PFSK-1 (cell line): ENCODE measurements at regions not wholly inside any gene's neighbourhood (a gene's known extent, or its start where the extent isn't known, plus 50 kb on each side); places are given as distances from the start of the nearest gene placed in this dataset.

Experiments used
- FOXP2 ChIP-seq: optimal IDR thresholded peaks from 2 replicates; pipeline ENCODE3; 2011; ENCODE audit warnings: borderline replicate concordance, control low read depth, inconsistent platforms; ENCODE audit not compliant: insufficient read depth; ENCODE audit errors: extremely low read length, extremely low read depth
- POLR2AphosphoS5 ChIP-seq: IDR thresholded peaks from 2 replicates; pipeline ENCODE4 v1.6.1; 2012; ENCODE audit warnings: low read depth, mild to moderate bottlenecking, control low read depth, low read length, moderate library complexity
- SIN3A ChIP-seq: IDR thresholded peaks from 2 replicates; pipeline ENCODE4 v1.6.1; 2012; ENCODE audit warnings: mild to moderate bottlenecking, low read length, moderate library complexity, borderline replicate concordance; ENCODE audit not compliant: insufficient read depth
- TAF1 ChIP-seq: IDR thresholded peaks from 2 replicates; pipeline ENCODE4 v1.6.1; 2012; ENCODE audit warnings: low read length, control low read depth, borderline replicate concordance; ENCODE audit not compliant: insufficient read depth
- TF ChIP-seq, protein P1 (sequence below), 2 experiments: IDR thresholded peaks; 2 replicates each; pipeline versions ENCODE4 v1.6.1 to v1.8.0; 2011 to 2012; ENCODE audit warnings: low read depth in 2 of 2, low read length in 2 of 2, control low read depth in 1 of 2, inconsistent platforms in 1 of 2, mild to moderate bottlenecking in 1 of 2, moderate library complexity in 1 of 2; ENCODE audit not compliant: insufficient read depth in 1 of 2

DNA sequence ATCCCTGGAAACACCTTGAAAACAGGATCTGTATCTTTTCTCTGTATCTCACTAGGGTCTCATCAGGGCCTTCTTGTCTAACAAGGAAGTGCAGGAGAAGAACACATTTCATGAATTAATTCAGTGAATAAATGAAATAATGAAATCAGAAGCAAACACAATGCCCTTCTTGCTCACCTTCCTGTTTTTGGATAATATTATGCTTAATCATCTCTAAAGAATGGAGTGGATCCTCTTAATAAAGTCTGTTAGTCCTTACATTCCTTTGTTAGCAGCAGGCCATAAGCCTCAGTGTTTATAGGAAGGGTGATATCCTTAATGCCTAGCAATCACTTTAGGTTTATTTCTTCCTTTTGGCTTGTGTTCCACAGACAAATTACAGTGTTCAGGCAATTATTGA, 837.1 kb upstream of the SEMA6A start:
- no peak for TF ChIP-seq FOXP2
- no peak for TF ChIP-seq SIN3A
- no peak for TF ChIP-seq TAF1
- TF ChIP-seq, protein P1, sequence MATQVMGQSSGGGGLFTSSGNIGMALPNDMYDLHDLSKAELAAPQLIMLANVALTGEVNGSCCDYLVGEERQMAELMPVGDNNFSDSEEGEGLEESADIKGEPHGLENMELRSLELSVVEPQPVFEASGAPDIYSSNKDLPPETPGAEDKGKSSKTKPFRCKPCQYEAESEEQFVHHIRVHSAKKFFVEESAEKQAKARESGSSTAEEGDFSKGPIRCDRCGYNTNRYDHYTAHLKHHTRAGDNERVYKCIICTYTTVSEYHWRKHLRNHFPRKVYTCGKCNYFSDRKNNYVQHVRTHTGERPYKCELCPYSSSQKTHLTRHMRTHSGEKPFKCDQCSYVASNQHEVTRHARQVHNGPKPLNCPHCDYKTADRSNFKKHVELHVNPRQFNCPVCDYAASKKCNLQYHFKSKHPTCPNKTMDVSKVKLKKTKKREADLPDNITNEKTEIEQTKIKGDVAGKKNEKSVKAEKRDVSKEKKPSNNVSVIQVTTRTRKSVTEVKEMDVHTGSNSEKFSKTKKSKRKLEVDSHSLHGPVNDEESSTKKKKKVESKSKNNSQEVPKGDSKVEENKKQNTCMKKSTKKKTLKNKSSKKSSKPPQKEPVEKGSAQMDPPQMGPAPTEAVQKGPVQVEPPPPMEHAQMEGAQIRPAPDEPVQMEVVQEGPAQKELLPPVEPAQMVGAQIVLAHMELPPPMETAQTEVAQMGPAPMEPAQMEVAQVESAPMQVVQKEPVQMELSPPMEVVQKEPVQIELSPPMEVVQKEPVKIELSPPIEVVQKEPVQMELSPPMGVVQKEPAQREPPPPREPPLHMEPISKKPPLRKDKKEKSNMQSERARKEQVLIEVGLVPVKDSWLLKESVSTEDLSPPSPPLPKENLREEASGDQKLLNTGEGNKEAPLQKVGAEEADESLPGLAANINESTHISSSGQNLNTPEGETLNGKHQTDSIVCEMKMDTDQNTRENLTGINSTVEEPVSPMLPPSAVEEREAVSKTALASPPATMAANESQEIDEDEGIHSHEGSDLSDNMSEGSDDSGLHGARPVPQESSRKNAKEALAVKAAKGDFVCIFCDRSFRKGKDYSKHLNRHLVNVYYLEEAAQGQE (IDR thresholded peaks at IDR 0.05; ENCODE audit: insufficient read depth in 1 of 2, low read depth in 2 of 2, low read length in 2 of 2) = no peak
- TF ChIP-seq POLR2AphosphoS5 = no peak

DNA sequence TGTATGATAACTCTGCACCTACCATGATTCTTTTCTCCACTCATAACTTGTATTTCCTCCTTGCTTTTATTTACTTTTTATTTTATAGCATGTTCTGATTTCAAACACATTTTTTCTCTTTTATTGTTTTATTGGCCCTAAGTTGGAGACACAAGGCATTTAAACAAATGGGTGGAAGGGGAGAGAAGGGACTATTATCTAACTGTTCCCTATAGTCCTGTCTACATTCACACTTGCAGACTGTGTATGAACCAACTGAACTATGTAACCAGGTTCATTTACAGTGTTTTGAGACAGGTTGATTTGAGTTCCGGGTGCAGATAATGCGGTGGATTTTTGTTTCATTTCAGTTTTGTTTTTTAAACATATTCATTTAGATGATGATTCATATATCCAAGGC, 830.6 kb upstream of the SEMA6A start:
- TF ChIP-seq SIN3A (no peak), FOXP2 (no peak), POLR2AphosphoS5 (no peak), TAF1 (no peak)
- TF ChIP-seq, protein P1 (IDR thresholded peaks at IDR 0.05; ENCODE audit: insufficient read depth in 1 of 2, low read depth in 2 of 2, low read length in 2 of 2) = no peak

DNA sequence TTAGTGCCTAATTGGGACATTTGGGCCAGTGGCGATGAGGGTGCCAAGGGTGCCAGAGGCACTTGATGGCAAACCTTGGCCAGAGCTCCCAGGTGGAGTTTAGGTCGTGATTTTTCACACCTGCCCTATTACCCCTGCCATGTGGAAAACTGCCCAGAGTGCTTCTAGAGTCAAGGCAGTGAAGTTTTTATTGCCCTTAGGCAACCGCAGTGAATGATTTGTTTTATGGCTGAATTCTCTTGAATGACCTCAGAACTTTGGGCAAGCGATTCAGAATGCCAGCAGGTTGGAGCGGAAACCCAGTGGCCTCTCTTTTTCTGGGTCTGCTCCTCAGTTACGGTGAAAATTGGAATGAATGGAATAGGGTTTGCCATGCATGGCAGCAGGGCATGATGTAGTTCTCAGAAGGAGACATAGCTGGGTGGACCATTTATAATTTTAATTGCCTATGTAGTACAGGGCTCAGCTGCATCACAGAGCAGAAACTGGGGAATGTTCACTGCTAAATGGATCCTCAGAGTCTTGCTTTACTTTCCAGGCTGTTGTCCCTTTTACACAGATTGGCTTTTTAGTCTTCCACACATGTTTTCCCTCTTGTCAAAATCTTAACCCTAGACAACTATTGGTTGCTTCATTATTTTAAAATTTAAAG, 820.0 kb upstream of the SEMA6A start:
- TF ChIP-seq POLR2AphosphoS5 (no peak), SIN3A (no peak)

DNA sequence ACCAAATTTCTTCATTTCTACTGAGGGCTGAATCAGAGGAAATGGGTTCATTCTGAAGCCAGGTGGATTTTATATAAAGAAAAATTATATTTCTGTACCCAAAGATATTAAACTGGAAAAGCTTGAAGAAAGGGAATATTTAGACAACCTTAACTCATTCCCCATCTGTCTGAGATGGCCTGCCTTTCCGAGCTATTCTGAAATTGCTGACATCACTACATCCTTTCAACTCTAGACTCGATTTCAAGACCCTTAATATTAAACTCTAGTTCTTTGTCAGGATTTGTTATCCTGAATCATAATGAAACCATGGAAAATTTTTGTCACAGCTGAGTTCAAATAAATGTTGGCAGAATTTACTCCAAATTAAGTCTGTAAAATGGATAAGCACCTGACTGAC, 818.5 kb upstream of the SEMA6A start:
- TF ChIP-seq TAF1 (no peak), POLR2AphosphoS5 (no peak), FOXP2 (no peak), SIN3A (no peak)
- TF ChIP-seq, protein P1 (IDR thresholded peaks at IDR 0.05; ENCODE audit: insufficient read depth in 1 of 2, low read depth in 2 of 2, low read length in 2 of 2) = no peak

DNA sequence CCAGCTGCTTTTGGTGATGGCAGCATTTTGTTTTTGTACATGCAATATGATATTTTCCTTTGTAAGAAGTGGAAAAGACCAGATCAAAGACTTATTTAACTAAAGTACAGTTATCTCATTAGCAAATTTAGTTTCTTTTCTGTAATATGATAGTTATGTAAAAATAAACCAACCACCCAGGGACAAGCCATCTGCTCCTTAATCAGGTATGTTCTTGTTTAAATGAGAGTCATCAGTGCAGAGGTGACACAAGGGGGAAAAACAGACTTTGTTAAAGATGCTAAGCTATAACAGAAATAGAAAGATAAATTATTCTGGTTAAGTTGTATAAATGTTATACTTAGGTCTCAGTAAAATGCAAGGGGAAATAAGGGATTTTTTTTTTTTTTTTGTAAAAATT, 805.7 kb upstream of the SEMA6A start:
- TF ChIP-seq FOXP2 (no peak), TAF1 (no peak), SIN3A (no peak), POLR2AphosphoS5 (no peak)
- TF ChIP-seq, protein P1 (IDR thresholded peaks at IDR 0.05; ENCODE audit: insufficient read depth in 1 of 2, low read depth in 2 of 2, low read length in 2 of 2) = no peak
